ENCODE measurements at regions not wholly inside any gene's neighbourhood (a gene's known extent, or its start where the extent isn't known, plus 50 kb on each side); places are given as distances from the start of the nearest gene placed in this dataset.
"Not testable (repeated sequence)": the region's sequence is repeated elsewhere in the genome, so short reads cannot be mapped to it uniquely, and the experiment has no call there.

- TF ChIP-seq, protein P1, sequence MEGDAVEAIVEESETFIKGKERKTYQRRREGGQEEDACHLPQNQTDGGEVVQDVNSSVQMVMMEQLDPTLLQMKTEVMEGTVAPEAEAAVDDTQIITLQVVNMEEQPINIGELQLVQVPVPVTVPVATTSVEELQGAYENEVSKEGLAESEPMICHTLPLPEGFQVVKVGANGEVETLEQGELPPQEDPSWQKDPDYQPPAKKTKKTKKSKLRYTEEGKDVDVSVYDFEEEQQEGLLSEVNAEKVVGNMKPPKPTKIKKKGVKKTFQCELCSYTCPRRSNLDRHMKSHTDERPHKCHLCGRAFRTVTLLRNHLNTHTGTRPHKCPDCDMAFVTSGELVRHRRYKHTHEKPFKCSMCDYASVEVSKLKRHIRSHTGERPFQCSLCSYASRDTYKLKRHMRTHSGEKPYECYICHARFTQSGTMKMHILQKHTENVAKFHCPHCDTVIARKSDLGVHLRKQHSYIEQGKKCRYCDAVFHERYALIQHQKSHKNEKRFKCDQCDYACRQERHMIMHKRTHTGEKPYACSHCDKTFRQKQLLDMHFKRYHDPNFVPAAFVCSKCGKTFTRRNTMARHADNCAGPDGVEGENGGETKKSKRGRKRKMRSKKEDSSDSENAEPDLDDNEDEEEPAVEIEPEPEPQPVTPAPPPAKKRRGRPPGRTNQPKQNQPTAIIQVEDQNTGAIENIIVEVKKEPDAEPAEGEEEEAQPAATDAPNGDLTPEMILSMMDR (IDR thresholded peaks at IDR 0.05; ENCODE audit: low read depth, low read length): no peak
These were observed 94.2 kb upstream of the DLGAP1 start for GRCh38 chr18:4549164-4549872.

GRCh38 chr18:4547126-4547525 is 92.0 kb upstream of the DLGAP1 start:
- DNase-seq (ENCODE audit: extremely low read depth, low read depth): no peak
- TF ChIP-seq, protein P1 (IDR thresholded peaks at IDR 0.05; ENCODE audit: low read depth, low read length): no peak

More at GRCh38 chr18:4549164-4549872, 94.2 kb upstream of the DLGAP1 start:
- no peak for DNase-seq (ENCODE audit: extremely low read depth, low read depth)

DNA sequence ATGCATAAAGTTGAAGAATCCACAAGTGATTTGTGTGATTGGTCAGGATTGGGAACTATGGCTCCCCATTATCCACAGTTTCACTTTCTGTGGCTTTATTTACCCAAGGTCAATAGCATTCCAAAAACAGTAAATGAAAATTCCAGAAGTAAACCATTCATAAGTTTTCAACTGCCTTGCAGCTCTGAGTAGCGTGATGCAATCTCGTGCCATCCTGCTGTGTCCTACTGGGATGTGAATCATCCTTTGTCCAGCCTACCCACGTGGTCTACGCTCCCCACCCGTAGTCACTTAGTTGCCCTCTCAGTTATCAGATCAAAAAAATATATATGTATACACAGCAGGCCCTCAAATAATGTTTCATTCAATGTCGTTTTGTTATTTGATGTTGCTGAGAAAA is 89.0 kb upstream of the DLGAP1 start:
- DNase-seq (ENCODE audit: extremely low read depth, low read depth): no peak
- TF ChIP-seq, protein P1 (IDR thresholded peaks at IDR 0.05; ENCODE audit: low read depth, low read length): no peak

DNA sequence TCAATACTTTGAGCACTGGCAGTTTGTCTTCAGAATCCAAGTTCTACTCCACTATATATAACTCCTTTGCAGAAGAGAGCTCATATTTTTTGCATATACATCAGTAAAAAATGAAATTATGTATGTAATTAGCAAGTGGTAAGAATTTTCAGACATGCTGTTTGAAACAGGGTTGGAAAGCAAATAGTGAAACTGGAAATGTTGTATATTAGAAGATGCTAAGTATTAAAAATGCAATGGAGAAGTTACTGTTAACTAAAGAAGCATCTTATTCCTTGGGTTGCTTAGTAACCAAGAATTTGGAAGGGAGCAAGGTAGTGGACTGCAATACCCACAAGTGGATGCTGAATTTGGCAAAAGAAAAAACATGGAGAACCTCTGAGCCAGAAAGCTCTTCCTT is 88.6 kb upstream of the DLGAP1 start:
- no peak for DNase-seq (ENCODE audit: extremely low read depth, low read depth)
- TF ChIP-seq, protein P1 (IDR thresholded peaks at IDR 0.05; ENCODE audit: low read depth, low read length): no peak

GRCh38 chr18:4541588-4541987 is 86.5 kb upstream of the DLGAP1 start:
- DNase-seq (ENCODE audit: extremely low read depth, low read depth): no peak
- TF ChIP-seq, protein P1 (IDR thresholded peaks at IDR 0.05; ENCODE audit: low read depth, low read length): no peak

DNA sequence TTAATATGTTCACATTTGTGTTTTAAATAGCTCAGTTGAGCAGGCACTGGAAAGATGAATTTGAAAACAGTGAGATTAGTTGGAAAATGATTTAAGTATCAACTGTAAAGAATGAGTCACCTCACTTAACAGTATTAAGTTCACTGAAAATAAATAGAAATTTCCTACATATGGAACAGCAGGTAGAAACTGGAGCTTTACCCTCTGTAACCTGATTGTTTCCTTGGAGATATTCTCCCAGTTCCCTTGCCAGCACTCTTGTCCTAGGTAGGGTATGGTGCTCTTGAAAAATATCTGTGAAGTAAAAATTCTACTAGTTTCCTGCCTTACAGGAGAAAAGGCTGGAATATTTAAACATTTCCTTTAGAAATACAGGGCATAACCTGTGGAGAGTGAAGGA is 81.3 kb upstream of the DLGAP1 start:
- no peak for DNase-seq (ENCODE audit: extremely low read depth, low read depth)
- TF ChIP-seq, protein P1 (IDR thresholded peaks at IDR 0.05; ENCODE audit: low read depth, low read length): no peak

DNA sequence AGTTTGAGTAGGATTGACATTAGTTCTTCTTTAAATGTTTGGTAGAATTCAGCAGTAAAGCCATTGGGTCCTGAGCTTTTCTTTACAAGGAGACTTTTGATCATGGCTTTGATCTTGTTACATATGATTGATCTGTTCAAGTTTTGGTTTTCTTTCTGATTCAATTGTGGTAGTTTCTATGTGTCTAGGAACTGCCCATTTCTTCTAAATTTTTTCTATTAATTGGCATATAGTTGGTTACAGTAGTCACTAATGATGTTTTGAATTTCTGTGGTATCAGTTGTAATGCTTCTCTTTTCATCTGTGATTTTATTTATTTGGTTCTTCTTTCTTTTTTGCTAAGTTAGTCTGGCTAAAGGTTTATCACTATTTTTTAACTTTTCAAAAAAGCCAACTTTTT is 73.3 kb upstream of the DLGAP1 start:
- no peak for DNase-seq (ENCODE audit: extremely low read depth, low read depth)
- TF ChIP-seq, protein P1 (IDR thresholded peaks at IDR 0.05; ENCODE audit: low read depth, low read length): no peak

GRCh38 chr18:4527826-4528225 is 72.7 kb upstream of the DLGAP1 start:
- not testable (repeated sequence) for DNase-seq (ENCODE audit: extremely low read depth, low read depth)

Data from AG09319 (cell line).